ENCODE measurements at regions not wholly inside any gene's neighbourhood (a gene's known extent, or its start where the extent isn't known, plus 50 kb on each side); places are given as distances from the start of the nearest gene placed in this dataset.
"Not testable (repeated sequence)": the region's sequence is repeated elsewhere in the genome, so short reads cannot be mapped to it uniquely, and the experiment has no call there.

DNA sequence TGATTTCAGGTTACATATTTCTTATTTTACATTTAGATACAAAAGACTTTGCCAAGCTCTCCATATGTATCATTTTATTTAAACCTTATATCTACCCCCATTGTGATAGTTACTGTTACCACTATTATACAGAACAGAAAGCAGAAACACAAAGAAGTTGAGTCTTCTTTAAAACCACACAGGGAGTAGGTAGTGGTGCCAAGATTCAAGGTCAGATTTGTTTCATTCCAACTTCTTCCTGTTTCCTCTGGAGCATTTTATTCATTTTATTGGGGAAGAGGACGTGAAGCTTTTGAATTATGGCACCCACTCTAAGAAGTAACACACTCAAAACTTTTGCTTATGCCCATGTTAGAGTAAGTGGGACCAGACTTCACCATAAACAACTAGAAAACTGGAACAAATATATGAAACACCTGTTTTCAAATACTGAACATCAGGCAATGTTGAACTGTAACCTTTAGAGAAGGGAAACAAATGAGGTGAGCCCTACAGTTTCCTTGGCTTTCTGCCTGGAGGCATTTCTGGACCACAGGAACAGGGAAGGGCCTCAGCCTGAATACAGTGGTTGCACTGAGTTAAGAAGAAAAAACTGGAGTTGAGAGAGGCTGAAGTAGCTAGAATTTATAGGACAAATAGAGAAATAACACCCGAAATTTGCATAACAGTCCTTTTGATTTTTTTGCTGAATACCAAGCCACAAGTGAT is 160.4 kb upstream of the SSTR1 start:
- DNase-seq, result no peak

DNA sequence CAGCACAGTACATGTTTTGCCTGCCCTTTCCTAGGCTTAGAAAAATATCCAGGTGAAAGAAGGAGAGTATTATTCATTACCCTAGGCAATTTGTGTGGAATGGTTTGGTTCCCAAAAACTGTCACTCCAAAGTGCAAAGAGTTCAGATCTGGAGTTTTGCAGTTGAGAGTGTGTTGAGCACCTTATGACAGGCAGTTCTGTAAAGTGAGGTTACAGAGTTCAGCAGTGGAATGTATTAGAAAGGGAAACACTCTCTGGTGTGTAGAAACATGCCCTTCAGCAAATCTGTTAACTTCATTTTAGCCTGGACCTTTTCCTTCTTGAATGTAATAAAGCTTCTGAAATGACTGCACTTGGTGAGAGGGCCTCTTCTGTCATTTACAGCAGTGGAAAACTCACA is 154.0 kb upstream of the SSTR1 start:
- no peak for DNase-seq

DNA sequence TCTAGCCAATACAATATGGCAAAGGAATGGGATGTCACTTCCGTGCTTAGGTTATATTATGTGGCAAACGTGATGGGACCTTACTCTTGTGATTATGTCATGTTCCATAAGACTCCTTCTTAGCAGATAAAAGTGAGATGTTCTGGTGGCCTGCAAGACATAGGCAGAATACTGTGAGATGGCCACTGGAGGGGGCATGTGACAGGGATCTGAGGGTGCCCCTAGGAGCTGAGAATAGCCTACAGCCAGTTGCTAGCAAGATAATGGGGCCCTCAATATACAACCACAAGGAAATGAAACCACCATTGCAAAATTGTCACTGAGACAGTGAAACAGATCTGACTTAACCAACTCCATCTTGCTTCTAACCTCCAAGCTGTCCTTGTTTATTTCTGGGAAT is 151.4 kb upstream of the SSTR1 start:
- DNase-seq, result no peak

DNA sequence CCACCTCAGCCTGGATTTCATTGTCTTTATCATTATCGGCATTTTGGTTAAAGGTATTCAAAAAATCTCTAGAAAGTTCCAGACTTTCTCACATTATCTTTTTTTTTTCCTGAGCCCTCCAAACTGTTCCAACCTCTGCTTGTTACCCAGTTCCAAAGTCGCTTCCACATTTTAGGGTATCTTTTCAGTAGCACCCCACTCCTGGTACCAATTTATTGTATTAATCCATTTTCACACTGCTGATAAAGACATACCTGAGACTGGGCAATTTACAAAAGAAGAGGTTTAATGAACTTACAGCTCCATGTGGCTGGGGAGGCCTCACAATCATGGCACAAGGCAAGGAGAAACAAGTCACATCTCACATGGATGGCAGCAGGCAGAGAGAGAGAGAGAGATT is 145.5 kb upstream of the SSTR1 start:
- not testable (repeated sequence) for DNase-seq

DNA sequence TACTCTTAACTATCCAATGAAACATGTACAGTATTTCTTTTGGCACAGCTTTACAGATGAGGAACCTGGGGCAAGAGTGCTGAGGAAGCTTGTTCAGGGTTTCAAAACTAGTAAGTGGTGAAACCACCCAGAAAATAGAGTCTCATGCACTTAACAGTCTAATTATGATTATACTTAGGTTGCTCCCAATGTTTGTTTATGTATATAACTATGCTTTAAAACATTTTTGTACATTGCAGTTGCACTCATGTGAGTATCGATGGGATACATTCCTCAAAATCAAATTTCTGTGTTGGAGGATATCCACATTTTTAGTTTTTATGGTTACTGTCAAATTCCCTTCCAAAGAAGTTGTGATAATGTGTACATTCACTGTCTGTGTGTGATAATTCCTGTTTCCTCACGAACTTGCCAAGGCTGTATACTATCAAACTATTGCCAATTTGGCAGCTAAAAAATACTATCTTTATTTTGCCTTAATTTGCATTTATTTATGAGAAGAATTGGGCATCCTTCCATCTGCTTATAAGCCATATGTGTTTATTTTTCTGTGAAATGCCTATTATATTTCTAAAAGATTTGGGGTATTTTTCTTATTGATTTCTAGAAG is 143.9 kb upstream of the SSTR1 start:
- DNase-seq, result no peak

DNA sequence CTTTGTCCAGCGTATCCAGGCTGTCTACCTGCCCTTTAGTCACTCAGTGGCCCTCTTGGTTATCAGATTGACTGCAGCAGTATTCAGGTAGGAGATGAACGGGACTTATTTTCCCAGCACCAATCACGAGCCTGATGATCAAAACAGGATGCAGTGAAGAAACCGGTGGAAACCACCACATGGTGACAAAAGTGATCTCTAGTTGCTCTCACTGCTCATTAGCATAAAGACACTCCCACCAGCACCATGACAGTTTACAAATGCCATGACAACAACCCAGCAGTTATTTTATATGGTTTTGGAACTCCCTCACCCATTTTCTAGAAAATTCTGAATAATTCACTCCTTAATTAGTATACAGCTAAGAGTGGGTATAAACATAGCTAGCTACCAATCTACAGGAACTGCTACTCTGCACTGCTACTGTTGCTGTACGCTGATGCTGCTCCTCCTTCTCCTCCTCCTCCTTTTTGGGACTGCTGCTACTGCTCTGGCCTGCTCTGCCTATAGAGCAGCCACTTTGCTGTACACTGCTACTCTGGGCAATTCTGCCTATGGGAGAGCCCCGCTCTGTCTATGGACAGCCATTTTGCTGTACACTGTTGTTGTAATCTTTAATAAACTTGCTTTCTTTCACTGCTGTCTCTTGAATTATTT is 142.5 kb upstream of the SSTR1 start:
- no peak for DNase-seq

DNA sequence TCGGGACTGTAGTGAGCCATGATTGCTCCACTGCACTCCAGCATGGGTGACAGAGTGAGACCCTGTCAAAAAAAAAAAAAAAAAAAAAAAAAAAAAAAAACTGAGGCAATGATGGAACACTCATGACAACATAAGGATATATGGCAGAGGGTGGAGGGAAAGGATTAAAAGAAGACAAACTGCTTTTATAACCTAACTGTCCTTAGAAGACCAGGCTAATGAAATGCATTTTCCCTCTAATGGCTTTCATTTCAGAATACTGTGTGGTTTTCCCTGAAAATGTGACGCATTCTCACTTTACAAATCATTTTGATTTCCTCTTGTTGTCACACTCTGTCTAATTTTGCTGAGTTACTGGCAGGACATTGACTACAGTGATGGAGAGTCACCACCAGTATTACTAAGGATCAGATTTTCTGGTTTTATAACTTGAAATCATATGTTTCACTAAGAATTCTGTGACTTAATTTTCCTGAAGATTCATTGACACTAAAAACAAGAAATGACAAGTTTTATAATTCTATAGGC is 137.6 kb upstream of the SSTR1 start:
- no peak for DNase-seq

DNA sequence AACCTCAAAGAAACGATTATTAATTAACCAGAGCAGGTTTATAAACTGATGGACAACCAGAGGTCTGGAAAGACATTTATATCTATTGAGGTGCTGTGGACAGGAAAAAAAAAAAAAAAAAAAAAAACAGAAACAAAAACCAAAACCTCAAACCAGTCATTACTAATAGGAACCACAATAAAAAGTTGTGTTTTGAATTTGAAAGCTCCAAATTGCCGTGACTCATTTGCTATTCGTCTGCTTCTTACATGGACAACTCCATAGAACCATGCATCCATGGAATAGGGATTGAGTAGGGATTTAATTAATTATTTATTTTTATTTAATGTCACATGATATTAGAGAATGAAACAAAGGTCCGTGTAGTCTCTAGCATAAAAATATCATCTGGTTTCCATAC is 134.1 kb upstream of the SSTR1 start:
- no peak for DNase-seq

DNA sequence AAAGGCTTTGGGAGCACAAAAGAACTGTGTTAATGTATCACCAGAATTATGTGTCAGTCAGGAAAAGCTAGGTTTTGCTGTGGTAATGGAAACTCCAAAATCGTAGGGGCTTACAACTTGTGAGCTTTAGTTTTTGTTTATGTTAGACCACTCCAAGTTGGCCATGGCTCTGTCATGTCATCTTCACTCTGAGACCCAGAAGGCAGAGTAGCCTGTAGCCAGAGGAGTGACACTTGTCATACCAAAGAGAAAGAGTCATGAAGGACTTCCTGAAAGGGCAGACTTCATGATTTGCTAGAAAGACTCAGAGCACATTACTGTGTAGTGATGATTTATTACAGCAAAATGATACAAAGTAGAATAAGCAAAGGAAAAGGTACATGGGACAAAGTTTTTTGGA is 133.6 kb upstream of the SSTR1 start:
- DNase-seq, result no peak

DNA sequence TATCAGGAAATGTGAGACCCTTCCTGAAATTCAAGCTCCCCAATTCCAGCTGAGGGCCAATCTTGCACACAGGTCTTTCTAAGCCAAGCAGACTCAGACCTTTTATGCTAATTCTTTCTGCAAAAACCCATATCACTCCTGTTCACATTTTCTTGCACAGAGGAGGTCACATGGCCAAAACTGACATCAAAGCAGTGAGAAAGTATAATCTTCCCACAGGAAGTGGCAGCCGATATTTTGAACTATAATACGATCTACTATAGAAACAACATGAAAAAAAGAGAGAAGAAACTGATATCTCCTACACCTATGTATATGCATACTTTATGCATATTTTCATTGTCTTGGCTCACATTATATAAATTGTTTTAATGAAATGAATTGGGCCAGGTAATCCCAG is 132.9 kb upstream of the SSTR1 start:
- no peak for DNase-seq

DNA sequence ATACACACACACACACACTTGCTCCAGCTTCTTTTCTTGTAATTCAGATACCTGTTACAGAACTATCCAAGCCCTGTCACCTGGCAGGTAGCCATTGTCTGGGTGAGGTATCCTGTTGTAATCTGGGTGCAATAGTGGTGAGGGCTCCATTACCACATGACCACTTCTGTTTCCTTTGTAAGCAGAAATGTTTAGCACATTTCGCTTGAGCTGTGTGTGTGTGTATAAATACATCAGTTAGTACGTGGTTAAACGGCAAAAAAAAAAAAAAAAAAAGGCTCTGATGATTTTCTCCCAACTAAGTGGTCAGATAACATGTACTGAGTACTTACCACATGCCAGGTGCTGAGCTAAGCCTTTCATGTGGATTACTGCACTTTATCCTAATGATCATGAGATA is 129.3 kb upstream of the SSTR1 start:
- no peak for DNase-seq

DNA sequence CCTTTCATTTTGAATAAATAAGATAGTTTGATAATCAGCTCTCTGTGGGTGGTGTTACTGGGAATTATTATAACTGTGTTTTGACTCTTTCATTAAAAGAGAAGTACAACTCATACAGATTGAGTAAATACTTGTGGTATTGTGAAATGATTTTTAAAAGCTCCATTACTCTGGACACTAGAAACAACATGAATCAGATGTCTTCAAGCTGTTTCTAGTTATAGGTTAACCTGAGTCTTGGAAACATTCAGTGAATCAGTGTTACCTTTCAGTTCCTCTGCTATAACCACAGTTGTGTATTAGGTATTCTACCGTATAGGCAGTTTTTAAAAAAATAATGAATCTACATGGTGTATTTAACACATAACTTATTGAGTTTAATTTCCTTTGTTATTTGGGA is 128.4 kb upstream of the SSTR1 start:
- DNase-seq, result no peak

DNA sequence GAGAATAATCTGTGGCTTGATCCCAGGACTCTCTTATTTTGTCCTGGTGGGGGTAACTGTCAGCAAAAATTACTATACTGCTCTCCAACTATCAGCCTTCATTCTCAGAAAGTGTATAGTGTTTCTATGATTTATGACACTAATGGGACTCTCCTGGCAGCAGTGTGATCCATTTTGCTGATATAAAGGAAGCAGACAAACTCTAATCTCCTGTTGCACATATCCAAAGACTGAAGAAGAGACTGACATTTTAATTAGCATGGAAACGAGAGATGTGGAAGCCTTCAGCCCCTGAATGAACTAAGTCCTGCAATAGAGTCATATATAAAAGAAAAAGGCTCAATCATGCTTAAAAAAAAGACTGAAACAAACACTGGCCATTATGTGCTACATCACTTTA is 127.8 kb upstream of the SSTR1 start:
- no peak for DNase-seq

DNA sequence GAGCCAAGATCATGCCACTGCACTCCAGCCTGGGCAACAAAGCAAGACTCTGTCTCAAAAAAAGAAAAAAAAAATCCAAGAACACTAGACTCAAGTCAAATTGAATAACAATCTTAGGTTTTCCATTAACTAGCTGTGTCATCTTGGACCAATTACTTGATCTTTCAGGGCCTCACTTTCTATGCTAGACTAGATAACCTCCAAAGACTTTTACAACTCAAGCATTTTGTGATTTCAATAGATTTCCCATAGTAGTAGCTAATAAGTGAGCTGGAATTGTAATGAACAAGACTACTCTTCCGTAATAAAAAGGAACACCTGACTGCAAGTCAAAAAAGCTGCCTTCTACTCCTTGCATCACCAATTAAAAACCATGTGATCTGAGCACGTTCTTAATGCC is 127.0 kb upstream of the SSTR1 start:
- no peak for DNase-seq

DNA sequence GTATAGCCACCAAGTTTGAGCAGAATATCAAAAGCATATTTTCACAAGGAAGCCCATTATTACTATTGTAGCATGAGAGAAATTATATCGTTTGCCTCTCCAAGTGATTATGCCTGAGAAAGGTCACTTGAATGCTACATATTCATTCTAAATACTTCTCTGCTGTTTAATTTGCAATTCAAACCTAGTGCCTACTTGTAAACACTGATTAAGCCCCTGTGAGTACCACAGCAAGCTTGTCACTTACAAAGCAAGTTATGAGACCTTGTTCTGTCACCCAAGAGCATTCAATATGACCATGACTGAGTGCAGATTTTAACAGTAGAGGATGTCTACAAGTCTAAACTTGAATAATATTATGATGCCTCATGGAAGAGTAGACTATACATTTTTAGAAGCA is 124.7 kb upstream of the SSTR1 start:
- no peak for DNase-seq

DNA sequence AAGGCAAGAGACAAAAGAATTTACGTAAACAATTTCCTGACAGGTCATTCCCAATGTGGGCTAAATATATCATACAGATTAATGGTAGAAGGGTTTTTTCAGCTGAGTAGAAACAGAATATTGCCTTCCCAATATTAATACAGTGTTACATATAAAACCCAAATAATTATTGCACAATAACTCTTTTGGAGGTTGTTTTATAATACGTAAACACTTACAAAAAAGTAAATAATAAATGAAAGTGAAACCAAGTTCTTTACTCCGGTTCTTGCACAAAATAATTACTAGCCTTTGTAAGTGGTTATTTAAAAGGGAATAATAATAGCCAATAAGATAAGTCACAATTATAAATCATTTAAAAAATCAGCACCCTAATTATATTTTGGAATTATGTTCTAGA is 118.6 kb upstream of the SSTR1 start:
- no peak for DNase-seq

DNA sequence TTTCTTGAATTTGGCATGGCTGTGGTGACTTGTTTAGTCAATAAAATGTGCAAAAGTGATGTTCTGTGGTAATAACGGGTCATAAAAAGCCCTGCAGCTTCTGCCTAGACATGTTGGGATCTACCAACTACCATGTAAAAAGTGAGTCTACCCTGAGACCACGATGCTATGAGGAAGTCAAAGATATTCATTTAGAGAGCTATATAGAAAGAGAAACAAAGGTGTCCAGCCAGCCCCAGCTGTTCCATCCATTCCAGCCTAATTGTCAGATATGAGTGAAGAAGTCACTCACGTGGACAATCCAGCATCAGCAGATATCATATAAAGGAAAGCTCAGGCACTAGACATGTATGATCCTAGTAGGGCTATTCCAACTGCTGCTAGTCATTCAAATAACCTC is 117.2 kb upstream of the SSTR1 start:
- DNase-seq, result no peak

DNA sequence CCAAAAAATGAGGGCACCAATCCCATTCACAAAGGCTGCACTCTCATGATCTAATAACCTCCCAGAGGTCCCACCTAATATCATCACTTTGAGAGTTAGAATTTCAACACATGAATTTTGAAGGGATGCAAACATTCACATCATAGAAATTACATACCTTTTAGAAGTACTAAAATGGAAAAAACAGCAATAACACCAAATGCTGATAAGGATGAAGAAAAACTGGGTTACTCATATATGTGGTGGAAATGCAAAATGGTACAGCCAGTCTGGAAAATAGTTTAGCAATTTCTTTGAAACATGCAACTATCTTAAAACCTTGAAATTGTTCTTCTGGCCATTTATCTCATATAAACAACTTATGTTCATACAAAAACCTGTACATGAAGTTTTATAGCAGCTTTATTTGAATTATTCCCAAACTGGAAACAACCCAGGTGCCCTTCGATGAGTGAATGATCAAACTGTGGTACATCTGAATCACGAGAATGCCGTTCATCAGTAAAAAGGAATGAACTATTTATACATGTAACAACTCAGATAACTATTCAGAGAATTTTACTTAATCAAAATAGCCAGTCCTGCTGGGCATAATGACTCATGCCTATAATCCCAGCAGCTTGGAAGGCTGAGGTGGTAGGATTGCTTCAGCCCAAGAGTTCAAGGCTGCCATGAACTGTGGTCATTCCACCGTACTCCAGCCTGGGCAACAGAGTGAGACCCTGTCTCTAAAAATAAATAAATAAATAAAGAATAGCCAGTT is 109.4 kb upstream of the SSTR1 start:
- no peak for DNase-seq

DNA sequence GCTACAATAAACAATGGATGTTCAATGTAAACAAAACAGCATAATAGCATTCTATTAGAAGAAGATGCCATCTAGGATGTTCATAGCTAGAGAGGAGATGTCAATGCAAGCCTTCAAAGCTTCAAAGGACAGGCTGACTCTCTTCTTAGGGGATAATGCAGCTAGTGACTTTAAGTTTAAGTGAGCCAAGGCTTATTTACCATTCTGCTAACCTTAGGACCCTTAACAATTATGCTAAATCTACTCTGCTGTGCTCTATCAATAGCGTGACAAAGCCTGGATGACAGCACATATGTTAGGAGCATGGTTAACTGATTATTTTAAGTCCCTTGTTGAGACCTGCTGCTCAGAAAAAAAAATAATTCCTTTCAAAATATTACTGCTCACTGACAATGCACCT is 106.0 kb upstream of the SSTR1 start:
- DNase-seq, result no peak

DNA sequence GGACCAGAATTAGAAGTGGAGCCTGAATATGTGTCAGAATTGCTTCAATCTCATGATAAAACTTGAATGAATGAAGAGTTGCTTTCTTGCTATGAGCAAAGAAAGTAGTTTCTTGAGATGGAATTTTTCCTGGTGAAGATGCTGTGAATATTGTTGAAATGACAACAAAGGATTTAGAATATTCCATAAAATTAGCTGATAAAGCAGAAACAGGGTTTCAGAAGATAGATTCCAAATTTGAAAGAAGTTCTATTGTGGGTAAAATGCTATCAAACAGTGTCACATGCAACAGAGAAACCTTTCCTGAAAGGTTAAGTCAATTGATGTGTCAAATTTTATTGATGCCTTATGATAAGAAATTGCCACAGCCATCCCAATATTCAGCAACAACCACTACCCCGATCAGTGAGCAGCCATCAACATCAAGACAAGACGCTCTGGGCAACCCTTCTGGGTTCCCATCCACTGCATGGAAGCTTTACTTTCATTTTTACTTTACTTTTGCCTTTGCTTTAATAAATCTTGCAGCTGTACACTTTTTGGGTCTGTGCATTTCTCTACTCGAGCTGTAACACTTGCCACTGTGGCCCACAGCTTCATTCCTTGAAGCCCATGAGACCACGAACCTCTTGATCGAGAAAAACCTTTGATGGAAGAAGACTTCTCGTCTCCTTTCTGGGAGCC is 104.0 kb upstream of the SSTR1 start:
- no peak for DNase-seq

DNA sequence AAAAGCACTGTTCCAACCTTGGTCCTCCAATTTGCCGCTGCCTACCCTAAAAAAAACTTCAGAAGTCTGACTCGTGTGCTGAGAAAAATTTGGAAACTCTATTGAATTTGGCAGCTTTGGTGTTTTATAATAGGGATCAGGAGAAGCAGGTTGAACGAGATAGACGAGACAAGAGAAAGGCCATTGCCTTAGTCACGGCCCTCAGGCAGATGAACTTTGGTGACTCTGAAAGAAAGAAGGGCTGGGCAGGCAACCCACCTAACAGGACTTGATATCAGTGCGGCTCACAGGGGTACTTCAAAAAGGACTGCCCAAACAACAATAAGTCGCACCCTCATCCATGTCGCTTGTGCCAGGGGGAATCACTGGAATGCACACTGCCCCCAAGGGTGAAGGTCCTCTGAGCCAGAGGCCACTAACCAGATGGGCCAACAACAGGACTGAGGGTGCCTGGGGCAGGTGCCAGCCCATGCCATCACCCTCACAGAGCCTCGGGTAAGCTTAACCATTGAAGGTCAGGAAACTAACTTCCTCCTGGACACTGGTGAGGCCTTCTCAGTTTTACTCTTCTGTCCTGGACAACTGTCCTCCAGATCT is 102.5 kb upstream of the SSTR1 start:
- no peak for DNase-seq

Data from nucleus accumbens (tissue), 56 donors.